IMR-90 (cell line): ENCODE measurements at regions not wholly inside any gene's neighbourhood (a gene's known extent, or its start where the extent isn't known, plus 50 kb on each side); places are given as distances from the start of the nearest gene placed in this dataset.

Source experiments
- CEBPB ChIP-seq: IDR thresholded peaks from 2 replicates; pipeline ENCODE4 v1.6.1; 2012; ENCODE audit warnings: low read depth, low read length, improper control_type of control experiment
- CTCF ChIP-seq: conservative IDR thresholded peaks from 2 replicates; pipeline ENCODE4 v1.5.1; 2012; ENCODE audit warnings: mild to moderate bottlenecking, low read depth, low read length, improper control_type of control experiment
- MAFK ChIP-seq: IDR thresholded peaks from 2 replicates; pipeline ENCODE4 v1.6.1; 2012; ENCODE audit warnings: low read depth, low read length, improper control_type of control experiment
- MXI1 ChIP-seq: IDR thresholded peaks from 2 replicates; pipeline ENCODE4 v1.6.1; 2012; ENCODE audit warnings: low read depth, mild to moderate bottlenecking, low read length, moderate library complexity, borderline replicate concordance
- NFE2L2 ChIP-seq: fragments of 150-350 bp; IDR thresholded peaks from 2 replicates; pipeline ENCODE4 v1.6.1; 2016; ENCODE audit warnings: low read depth, mild to moderate bottlenecking, low read length
- POLR2A ChIP-seq: IDR thresholded peaks from 2 replicates; pipeline ENCODE4 v1.6.1; 2012; ENCODE audit warnings: mild to moderate bottlenecking, low read depth, low read length
- RAD21 ChIP-seq: IDR thresholded peaks from 2 replicates; pipeline ENCODE4 v1.6.1; 2012; ENCODE audit warnings: low read length, improper control_type of control experiment
- RFX5 ChIP-seq: IDR thresholded peaks from 2 replicates; pipeline ENCODE4 v1.8.0; 2012; ENCODE audit warnings: low read depth, mild to moderate bottlenecking, low read length, moderate library complexity
- SMC3 ChIP-seq: fragments of 150-350 bp; IDR thresholded peaks from 2 replicates; pipeline ENCODE4 v1.6.1; 2016; ENCODE audit warnings: low read depth, mild to moderate bottlenecking, antibody characterized with exemption, low read length, moderate library complexity
- TF ChIP-seq, protein P1 (sequence below): fragments of 150-350 bp; IDR thresholded peaks from 2 replicates; pipeline ENCODE4 v1.6.1; 2017; ENCODE audit warnings: mild to moderate bottlenecking, antibody characterized with exemption, low read length, low read depth
- TF ChIP-seq, protein P2 (sequence below): fragments of 150-350 bp; IDR thresholded peaks from 2 replicates; pipeline ENCODE4 v1.6.1; 2016; ENCODE audit warnings: low read depth, mild to moderate bottlenecking, low read length, moderate library complexity, borderline replicate concordance

- TF ChIP-seq CTCF (peak; percentile 23; the same call in 1 of the 2 replicates), MAFK (no peak), SMC3 (no peak), RAD21 (no peak), POLR2A (no peak), NFE2L2 (no peak), RFX5 (no peak), CEBPB (no peak), MXI1 (no peak)
- TF ChIP-seq, protein P1, sequence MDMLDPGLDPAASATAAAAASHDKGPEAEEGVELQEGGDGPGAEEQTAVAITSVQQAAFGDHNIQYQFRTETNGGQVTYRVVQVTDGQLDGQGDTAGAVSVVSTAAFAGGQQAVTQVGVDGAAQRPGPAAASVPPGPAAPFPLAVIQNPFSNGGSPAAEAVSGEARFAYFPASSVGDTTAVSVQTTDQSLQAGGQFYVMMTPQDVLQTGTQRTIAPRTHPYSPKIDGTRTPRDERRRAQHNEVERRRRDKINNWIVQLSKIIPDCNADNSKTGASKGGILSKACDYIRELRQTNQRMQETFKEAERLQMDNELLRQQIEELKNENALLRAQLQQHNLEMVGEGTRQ, result no peak
- TF ChIP-seq, protein P2, sequence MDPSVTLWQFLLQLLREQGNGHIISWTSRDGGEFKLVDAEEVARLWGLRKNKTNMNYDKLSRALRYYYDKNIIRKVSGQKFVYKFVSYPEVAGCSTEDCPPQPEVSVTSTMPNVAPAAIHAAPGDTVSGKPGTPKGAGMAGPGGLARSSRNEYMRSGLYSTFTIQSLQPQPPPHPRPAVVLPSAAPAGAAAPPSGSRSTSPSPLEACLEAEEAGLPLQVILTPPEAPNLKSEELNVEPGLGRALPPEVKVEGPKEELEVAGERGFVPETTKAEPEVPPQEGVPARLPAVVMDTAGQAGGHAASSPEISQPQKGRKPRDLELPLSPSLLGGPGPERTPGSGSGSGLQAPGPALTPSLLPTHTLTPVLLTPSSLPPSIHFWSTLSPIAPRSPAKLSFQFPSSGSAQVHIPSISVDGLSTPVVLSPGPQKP, result no peak
Measured at GRCh38 chr9:24245988-24246387, 299.7 kb downstream of the IZUMO3 start.
